DMS114 treated with DMSO at 0.1 percent for 48 hours (cell line): ENCODE measurements at regions not wholly inside any gene's neighbourhood (a gene's known extent, or its start where the extent isn't known, plus 50 kb on each side); places are given as distances from the start of the nearest gene placed in this dataset.
"Not testable (repeated sequence)": the region's sequence is repeated elsewhere in the genome, so short reads cannot be mapped to it uniquely, and the experiment has no call there.

Experiments
- DNase-seq: peaks from one replicate; lab custom pipeline; 2025; ENCODE audit not compliant: unreplicated experiment; lab: John Stamatoyannopoulos, UW

DNA sequence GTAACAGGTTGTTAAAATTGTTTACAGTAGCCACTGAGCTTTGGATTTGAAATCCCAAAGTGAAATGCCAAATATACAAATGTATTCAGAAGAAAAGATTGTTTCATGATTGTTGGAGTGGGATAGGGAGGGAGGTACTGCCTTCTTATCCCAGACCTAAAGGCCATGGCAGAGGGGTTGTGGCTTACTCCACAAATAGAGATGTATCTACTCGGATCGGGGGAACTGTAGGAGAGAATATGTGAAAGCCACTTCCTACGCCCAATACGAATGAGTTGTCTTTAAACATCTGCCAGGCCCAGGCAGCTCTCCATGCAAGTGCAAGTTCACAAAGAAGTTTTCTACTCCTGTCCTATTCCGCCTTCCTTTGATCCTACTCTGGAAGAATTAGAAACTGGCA is 150.2 kb upstream of the PRSS12 start:
- DNase-seq, result not testable (repeated sequence)

DNA sequence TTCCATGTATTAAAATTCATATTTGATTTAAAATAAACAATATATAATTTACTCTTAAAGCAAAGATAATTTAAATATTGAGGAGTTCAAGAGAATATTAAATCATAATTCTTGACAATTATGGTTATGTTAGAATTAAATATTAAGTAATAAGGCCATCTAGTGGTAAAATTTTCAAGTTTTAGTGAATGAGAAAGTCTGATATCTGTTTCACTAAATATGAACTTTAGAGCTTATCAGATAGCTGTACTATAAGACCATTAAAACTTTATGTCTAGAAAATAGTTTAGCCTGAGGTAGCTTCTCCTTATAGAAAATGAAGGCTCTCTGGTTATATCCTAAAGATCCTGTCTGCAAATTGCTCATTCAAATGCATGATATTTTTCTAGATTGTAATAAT is 152.1 kb upstream of the PRSS12 start:
- DNase-seq, result not testable (repeated sequence)

- not testable (repeated sequence) for DNase-seq
Observed at GRCh38 chr4:118505491-118505890, 152.7 kb upstream of the PRSS12 start.

GRCh38 chr4:118512870-118513269 is 160.1 kb upstream of the PRSS12 start:
- DNase-seq, result not testable (repeated sequence)

- not testable (repeated sequence) for DNase-seq
Observed at GRCh38 chr4:118514332-118514731, 161.5 kb upstream of the PRSS12 start.

- not testable (repeated sequence) for DNase-seq
Observed at GRCh38 chr4:118516107-118516506, 163.3 kb upstream of the PRSS12 start.

GRCh38 chr4:118530107-118530506 is 155.1 kb upstream of the METTL14 start:
- not testable (repeated sequence) for DNase-seq

GRCh38 chr4:118531947-118532346 is 153.2 kb upstream of the METTL14 start:
- not testable (repeated sequence) for DNase-seq

DNA sequence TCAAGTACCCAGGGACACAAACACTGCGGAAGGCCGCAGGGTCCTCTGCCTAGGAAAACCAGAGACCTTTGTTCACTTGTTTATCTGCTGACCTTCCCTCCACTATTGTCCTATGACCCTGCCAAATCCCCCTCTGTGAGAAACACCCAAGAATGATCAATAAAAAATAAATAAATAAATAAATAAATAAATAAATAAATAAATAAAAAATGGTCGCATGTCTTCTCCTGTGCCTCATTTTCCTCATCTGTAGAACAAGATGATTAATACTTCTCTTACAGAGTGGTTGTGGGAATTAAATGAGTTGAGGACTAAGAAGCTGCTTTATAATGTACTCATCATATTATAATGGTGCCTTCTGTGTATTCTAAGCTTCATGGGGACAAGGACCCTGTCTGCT is 149.4 kb upstream of the METTL14 start:
- not testable (repeated sequence) for DNase-seq

- peak; percentile 29 for DNase-seq
Observed at GRCh38 chr4:118539412-118540077, 145.6 kb upstream of the METTL14 start.

DNA sequence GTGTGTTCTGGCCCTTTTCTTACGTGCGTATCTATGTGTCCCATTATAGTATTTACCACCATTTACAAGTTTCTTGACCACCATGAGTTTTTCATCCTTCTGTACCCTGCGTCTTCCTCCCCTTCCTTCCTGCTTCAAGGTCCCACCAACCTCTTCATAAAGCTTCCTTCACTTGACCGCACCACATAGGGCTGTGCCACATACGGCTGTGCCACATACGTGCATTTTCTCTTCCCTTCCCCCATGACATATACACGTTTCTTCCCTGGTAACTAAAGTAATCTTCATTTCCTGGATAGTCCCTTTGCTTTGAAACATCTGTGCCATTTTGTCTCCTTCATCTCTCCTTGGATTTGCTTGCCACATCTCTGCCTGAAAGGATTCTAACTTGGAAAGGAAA is 128.6 kb upstream of the METTL14 start:
- DNase-seq, result not testable (repeated sequence)

GRCh38 chr4:118557298-118557851 is 127.8 kb upstream of the METTL14 start:
- no peak for DNase-seq

- DNase-seq, result not testable (repeated sequence)
Observed at GRCh38 chr4:118558188-118558587, 127.0 kb upstream of the METTL14 start.

GRCh38 chr4:118561559-118561958 is 123.6 kb upstream of the METTL14 start:
- DNase-seq, result not testable (repeated sequence)

DNA sequence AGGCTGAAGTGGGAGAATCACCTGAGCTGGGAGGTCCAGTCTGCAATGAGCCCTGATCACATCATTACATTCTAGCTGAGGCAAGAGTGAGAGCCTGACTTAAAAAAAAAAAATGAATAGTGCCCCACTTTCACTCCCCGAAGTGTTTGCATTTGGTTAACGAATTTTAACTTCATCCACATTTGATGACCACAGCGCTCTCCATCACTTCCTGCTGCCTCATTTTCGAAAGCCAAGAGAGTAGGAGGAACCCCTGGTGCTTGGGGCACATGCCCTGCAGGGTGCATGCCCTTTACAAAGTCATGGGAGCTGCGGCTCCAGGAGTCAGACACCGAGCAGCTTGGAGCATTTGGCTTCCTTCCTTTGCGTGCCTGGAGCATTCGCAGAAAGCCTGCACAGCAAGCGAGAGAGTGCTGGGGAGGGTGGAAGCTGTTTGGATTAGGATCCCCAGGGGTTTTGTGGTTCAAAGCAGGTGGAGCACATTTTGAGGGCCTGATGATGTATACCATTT is 119.1 kb upstream of the METTL14 start:
- DNase-seq, result not testable (repeated sequence)

GRCh38 chr4:118572991-118573390 is 112.2 kb upstream of the METTL14 start:
- DNase-seq, result not testable (repeated sequence)

- not testable (repeated sequence) for DNase-seq
Observed at GRCh38 chr4:118574251-118574913, 110.8 kb upstream of the METTL14 start.

GRCh38 chr4:118575057-118575456 is 110.1 kb upstream of the METTL14 start:
- not testable (repeated sequence) for DNase-seq

DNA sequence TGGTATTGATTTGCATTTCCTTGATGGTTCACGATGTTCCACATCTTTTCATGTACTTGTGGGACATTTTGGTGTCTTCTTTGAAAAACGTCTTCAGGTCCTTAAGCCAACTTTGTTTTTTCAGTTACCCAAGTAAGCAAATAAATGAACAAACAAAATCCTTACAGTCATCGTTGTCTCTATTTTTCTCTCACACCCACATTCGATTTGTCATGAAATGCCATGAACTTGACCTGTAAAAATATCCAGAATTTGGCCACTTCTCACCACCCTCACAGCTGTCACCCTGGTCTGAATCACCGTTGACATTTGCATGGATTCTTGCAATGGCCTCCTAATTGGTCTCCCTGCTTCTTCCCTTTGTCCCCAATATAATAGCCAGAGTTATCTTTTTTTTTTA is 109.5 kb upstream of the METTL14 start:
- DNase-seq, result not testable (repeated sequence)

DNA sequence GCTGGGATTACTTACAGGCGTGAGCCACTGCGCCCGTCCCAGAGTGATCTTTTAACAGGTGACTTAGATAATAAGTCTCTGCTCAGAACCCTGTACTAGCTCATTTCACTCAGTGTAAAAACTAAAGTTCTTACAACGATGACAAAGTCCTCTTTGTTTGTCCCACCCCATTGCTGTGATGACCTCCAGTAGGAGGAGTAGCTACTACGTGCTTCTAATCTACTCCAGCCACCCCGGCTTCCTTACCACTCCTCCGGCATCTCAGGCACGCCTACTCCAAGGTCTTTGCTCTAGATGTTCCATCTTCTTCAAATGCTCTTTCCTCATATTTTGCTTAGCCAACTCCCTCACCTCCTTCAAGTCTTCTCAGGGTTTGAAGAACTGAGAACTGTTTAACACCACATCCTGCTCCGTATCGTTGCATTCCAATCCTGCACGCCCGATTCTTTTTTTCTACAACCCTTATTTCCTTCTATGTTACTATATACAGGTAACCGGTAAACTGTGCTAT is 108.4 kb upstream of the METTL14 start:
- not testable (repeated sequence) for DNase-seq

- no peak for DNase-seq
Observed at GRCh38 chr4:118585015-118585414, 100.2 kb upstream of the METTL14 start.

GRCh38 chr4:118586357-118586790 is 98.8 kb upstream of the METTL14 start:
- DNase-seq, result no peak
